Fibroblast of lung (primary cell): ENCODE measurements at regions not wholly inside any gene's neighbourhood (a gene's known extent, or its start where the extent isn't known, plus 50 kb on each side); places are given as distances from the start of the nearest gene placed in this dataset.
A peak's percentile ranks its signal among the peaks of the same experiment; 100 is the strongest.

Source experiments
- DNase-seq, 2 donors: peaks; one replicate each; pipeline versions ENCODE4 v3.0.0 to v3.0.0-alpha.2; 2010; ENCODE audit warnings: low read depth in 2 of 2
- H2AFZ ChIP-seq: 2 replicates; pipeline ENCODE4 v1.5.1; 2012; ENCODE audit warnings: low read length, control low read depth, inconsistent platforms
- H3K27ac ChIP-seq: 2 replicates; pipeline ENCODE4 v1.5.1; 2011; ENCODE audit warnings: low read length, control low read depth; ENCODE audit not compliant: insufficient read depth
- H3K27me3 ChIP-seq: 2 replicates; pipeline ENCODE4 v1.5.1; 2011; ENCODE audit warnings: mild to moderate bottlenecking, low read length; ENCODE audit not compliant: control insufficient read depth, insufficient read depth
- H3K36me3 ChIP-seq: 2 replicates; pipeline ENCODE4 v1.5.1; 2011; ENCODE audit warnings: low read length; ENCODE audit not compliant: control insufficient read depth, insufficient read depth
- H3K4me1 ChIP-seq: 2 replicates; pipeline ENCODE4 v1.5.1; 2011; ENCODE audit warnings: low read length; ENCODE audit not compliant: control insufficient read depth, insufficient read depth; ENCODE audit errors: extremely low read depth
- H3K4me2 ChIP-seq: 2 replicates; pipeline ENCODE4 v1.5.1; 2011; ENCODE audit warnings: low read length, control low read depth; ENCODE audit not compliant: insufficient read depth; ENCODE audit errors: extremely low read depth
- H3K4me3 ChIP-seq, 4 experiments: fragments of 200-600 bp in 1 of 4; sonication (generic) in 1 of 4; replicated peaks in 1 of 4; 2 replicates each; pipeline ENCODE4 v1.5.1; 2011 to 2016; ENCODE audit warnings: low read length in 4 of 4, low read depth in 3 of 4, mild to moderate bottlenecking in 3 of 4, control low read depth in 2 of 4, inconsistent platforms in 1 of 4, mixed read lengths in 1 of 4; ENCODE audit not compliant: insufficient read depth in 1 of 4; ENCODE audit errors: control extremely low read depth in 1 of 4
- H3K79me2 ChIP-seq: 2 replicates; pipeline ENCODE4 v1.5.1; 2012; ENCODE audit warnings: mild to moderate bottlenecking, low read length, inconsistent platforms; ENCODE audit not compliant: control insufficient read depth, insufficient read depth
- H3K9ac ChIP-seq: 2 replicates; pipeline ENCODE4 v1.5.1; 2011; ENCODE audit warnings: mild to moderate bottlenecking, low read length, control low read depth; ENCODE audit not compliant: insufficient read depth
- H3K9me3 ChIP-seq: 2 replicates; pipeline ENCODE4 v1.5.1; 2012; ENCODE audit warnings: low read depth, low read length; ENCODE audit not compliant: control insufficient read depth, insufficient read depth
- H4K20me1 ChIP-seq: 2 replicates; pipeline ENCODE4 v1.5.1; 2011; ENCODE audit warnings: low read length; ENCODE audit not compliant: control insufficient read depth, insufficient read depth; ENCODE audit errors: extremely low read depth
- EZH2 ChIP-seq: IDR thresholded peaks from 2 replicates; pipeline ENCODE4 v1.5.1; 2012; ENCODE audit warnings: low read length, control low read depth, mild to moderate bottlenecking; ENCODE audit errors: missing control alignments
- TF ChIP-seq, protein P1 (sequence below), 2 donors: IDR thresholded peaks in 1 of 2; conservative IDR thresholded peaks in 1 of 2; 1 replicate in 1 of 2; 2 replicates in 1 of 2; pipeline ENCODE4 v1.5.1; 2011 to 2012; ENCODE audit warnings: low read length in 2 of 2, control low read depth in 1 of 2, inconsistent platforms in 1 of 2, low read depth in 1 of 2, mild to moderate bottlenecking in 1 of 2

DNA sequence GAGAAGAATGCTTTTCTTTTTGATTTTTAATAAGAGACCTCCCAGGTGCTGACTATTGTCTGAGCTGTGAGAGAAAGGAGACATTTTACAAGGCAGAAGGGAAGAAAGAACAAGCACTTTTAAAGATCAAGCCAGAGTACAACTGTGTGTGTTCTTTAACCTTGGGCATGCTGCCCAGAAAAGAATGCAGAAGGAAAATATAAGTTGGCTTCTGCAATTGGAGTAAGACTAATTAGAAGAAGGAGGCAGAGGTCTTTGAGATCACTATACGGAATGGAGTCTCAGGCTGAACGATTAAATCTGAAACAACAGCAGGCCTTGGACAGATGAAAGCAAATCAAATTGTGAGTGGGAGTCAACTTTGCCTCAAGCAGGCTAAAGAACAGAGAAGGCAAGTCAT, 230.5 kb downstream of the ATP23 start:
- Histone ChIP-seq H3K4me3 (no peak overlapping the region), H3K9me3 (no peaks in the 10 kb centered on the region), H3K9ac (no peak overlapping the region), H3K36me3 (no peaks in the 10 kb centered on the region), H2AFZ (no peak overlapping the region), H4K20me1 (no peaks in the 10 kb centered on the region), H3K4me2 (no peak overlapping the region), H3K27ac (no peak overlapping the region), H3K27me3 (no peaks in the 10 kb centered on the region), H3K79me2 (no peaks in the 10 kb centered on the region), H3K4me1 (no peaks in the 10 kb centered on the region)
- TF ChIP-seq EZH2, result no peak
- TF ChIP-seq, protein P1, sequence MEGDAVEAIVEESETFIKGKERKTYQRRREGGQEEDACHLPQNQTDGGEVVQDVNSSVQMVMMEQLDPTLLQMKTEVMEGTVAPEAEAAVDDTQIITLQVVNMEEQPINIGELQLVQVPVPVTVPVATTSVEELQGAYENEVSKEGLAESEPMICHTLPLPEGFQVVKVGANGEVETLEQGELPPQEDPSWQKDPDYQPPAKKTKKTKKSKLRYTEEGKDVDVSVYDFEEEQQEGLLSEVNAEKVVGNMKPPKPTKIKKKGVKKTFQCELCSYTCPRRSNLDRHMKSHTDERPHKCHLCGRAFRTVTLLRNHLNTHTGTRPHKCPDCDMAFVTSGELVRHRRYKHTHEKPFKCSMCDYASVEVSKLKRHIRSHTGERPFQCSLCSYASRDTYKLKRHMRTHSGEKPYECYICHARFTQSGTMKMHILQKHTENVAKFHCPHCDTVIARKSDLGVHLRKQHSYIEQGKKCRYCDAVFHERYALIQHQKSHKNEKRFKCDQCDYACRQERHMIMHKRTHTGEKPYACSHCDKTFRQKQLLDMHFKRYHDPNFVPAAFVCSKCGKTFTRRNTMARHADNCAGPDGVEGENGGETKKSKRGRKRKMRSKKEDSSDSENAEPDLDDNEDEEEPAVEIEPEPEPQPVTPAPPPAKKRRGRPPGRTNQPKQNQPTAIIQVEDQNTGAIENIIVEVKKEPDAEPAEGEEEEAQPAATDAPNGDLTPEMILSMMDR (conservative IDR thresholded peaks at IDR 0.05 in 1 of 2, IDR thresholded peaks at IDR 0.05 in 1 of 2; ENCODE audit: low read depth in 1 of 2, low read length in 2 of 2), result no peak
- DNase-seq, result peak; percentile 60 to 86

DNA sequence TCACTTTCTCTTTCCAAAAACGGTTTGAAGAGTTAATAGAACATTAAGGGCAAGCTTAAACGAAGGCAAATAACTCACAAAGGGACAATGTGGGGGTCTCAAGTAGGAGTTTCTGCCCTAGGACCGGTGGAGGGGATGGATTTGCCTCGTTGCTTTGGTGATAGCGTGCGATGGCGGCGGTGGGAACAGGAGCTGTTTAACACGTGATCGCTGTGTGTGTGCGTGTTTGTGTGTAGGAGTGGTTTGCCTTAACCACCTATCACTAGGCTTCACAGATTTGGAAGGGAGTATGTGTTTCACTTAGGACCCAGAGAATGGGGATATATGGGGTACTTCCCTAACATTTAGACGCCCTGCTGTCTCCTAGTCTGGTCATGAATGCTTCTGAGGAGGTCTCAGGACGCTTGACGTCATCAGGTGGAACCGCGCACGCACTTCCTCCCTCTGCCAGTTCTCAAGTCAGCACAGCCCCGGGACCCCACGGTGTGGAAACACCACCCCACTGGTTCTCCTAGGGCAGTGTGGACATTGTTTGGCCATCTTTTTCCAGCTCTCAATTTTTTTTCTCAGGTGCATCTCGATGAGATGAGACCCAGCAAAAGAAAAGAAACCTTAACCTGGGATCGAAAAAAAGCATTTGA, 231.2 kb downstream of the ATP23 start:
- TF ChIP-seq, protein P1 (conservative IDR thresholded peaks at IDR 0.05 in 1 of 2, IDR thresholded peaks at IDR 0.05 in 1 of 2; ENCODE audit: low read depth in 1 of 2, low read length in 2 of 2), result no peak
- TF ChIP-seq EZH2, result no peak

DNA sequence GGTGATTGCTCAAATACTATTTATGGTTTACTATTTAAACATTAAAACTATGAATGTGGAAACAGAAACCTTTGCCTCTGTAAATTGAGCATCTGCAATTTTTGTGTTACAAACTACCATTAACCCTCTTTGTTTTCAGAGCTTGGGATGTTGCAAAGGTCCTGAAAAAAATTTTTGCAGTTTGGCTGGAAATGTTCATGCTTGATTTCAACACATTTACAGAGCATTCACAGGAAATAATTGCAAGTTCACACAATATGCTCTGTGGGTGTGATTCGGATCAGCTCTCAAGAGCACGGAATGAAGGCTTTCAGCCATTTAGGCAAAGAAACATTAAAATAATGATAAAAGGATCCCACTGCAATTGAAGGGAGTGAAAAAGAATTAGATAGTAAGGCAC, 232.9 kb downstream of the ATP23 start:
- no peak overlapping the region for H3K27ac ChIP-seq
- no peaks in the 10 kb centered on the region for H3K9me3 ChIP-seq
- H2AFZ ChIP-seq, result no peak overlapping the region

More for the DNA sequence above, 231.2 kb downstream of the ATP23 start:
- Histone ChIP-seq H3K27ac (no peak overlapping the region), H4K20me1 (no peaks in the 10 kb centered on the region), H3K9ac (no peak overlapping the region), H3K4me3 (no peak overlapping the region), H3K36me3 (no peaks in the 10 kb centered on the region), H2AFZ (no peak overlapping the region), H3K4me1 (no peaks in the 10 kb centered on the region), H3K9me3 (no peaks in the 10 kb centered on the region), H3K27me3 (no peaks in the 10 kb centered on the region), H3K4me2 (no peak overlapping the region), H3K79me2 (no peaks in the 10 kb centered on the region)
- DNase-seq, result no peak

More for the DNA sequence above, 232.9 kb downstream of the ATP23 start:
- Histone ChIP-seq H4K20me1 (no peaks in the 10 kb centered on the region), H3K36me3 (no peaks in the 10 kb centered on the region), H3K79me2 (no peaks in the 10 kb centered on the region), H3K4me2 (no peak overlapping the region), H3K27me3 (no peaks in the 10 kb centered on the region), H3K4me1 (no peaks in the 10 kb centered on the region), H3K9ac (no peak overlapping the region), H3K4me3 (no peak overlapping the region)
- TF ChIP-seq EZH2, result no peak
- TF ChIP-seq, protein P1 (conservative IDR thresholded peaks at IDR 0.05 in 1 of 2, IDR thresholded peaks at IDR 0.05 in 1 of 2; ENCODE audit: low read depth in 1 of 2, low read length in 2 of 2), result no peak
- DNase-seq, result no peak
